Parathyroid adenoma (tissue), 2 donors: ENCODE measurements at regions not wholly inside any gene's neighbourhood (a gene's known extent, or its start where the extent isn't known, plus 50 kb on each side); places are given as distances from the start of the nearest gene placed in this dataset.

Experiments used
- H2AFZ ChIP-seq: fragments of 300-600 bp; sonication (generic); one replicate; pipeline ENCODE4 v1.7.0; 2017; ENCODE audit warnings: antibody characterized with exemption, mild to moderate bottlenecking
- H3K27ac ChIP-seq: fragments of 300-600 bp; sonication (generic); one replicate; pipeline ENCODE4 v1.7.0; 2017
- H3K27me3 ChIP-seq: fragments of 300-600 bp; sonication (generic); one replicate; pipeline ENCODE4 v1.7.0; 2017; ENCODE audit warnings: low read length; ENCODE audit not compliant: control insufficient read depth, insufficient read depth
- H3K36me3 ChIP-seq: fragments of 300-600 bp; sonication (generic); one replicate; pipeline ENCODE4 v1.7.0; 2017; ENCODE audit warnings: low read length; ENCODE audit not compliant: control insufficient read depth, insufficient read depth
- H3K4me1 ChIP-seq: fragments of 300-600 bp; sonication (generic); one replicate; pipeline ENCODE4 v1.7.0; 2017; ENCODE audit warnings: control low read depth
- H3K4me2 ChIP-seq: fragments of 300-600 bp; sonication (generic); one replicate; pipeline ENCODE4 v1.7.0; 2017; ENCODE audit warnings: low read length
- H3K4me3 ChIP-seq: fragments of 300-600 bp; sonication (generic); one replicate; pipeline ENCODE4 v1.7.0; 2017; ENCODE audit warnings: low read depth, low read length
- H3K79me2 ChIP-seq: fragments of 300-600 bp; sonication (generic); one replicate; pipeline ENCODE4 v1.7.0; 2017; ENCODE audit warnings: control low read depth
- H3K9ac ChIP-seq: fragments of 300-600 bp; sonication (generic); one replicate; pipeline ENCODE4 v1.7.0; 2017; ENCODE audit warnings: mild to moderate bottlenecking
- H3K9me3 ChIP-seq: fragments of 300-600 bp; sonication (generic); one replicate; pipeline ENCODE4 v1.7.0; 2017; ENCODE audit warnings: low read length; ENCODE audit not compliant: control insufficient read depth
- CTCF ChIP-seq: fragments of 300-600 bp; sonication (generic); IDR thresholded peaks from one replicate; pipeline ENCODE4 v1.7.0; 2017; ENCODE audit warnings: antibody characterized with exemption, mild to moderate bottlenecking
- donor health status: primary hyperparathyroidism.

GRCh38 chr2:551621-552020 lies 125.6 kb downstream of the TMEM18 start:
- H3K4me3 ChIP-seq: no peak overlapping the region
- H3K4me2 ChIP-seq: no peak overlapping the region
- no peak for TF ChIP-seq CTCF
- H3K9ac ChIP-seq: no peak overlapping the region
- H3K9me3 ChIP-seq: no peaks in the 10 kb centered on the region
- H3K36me3 ChIP-seq: no peaks in the 10 kb centered on the region
- no peak overlapping the region for H2AFZ ChIP-seq
- H3K27ac ChIP-seq: no peak overlapping the region
- no peaks in the 10 kb centered on the region for H3K4me1 ChIP-seq
- no peaks in the 10 kb centered on the region for H3K79me2 ChIP-seq
- no peaks in the 10 kb centered on the region for H3K27me3 ChIP-seq

GRCh38 chr2:550860-551567 lies 126.2 kb downstream of the TMEM18 start:
- H3K9ac ChIP-seq: no peak overlapping the region
- no peak overlapping the region for H3K4me2 ChIP-seq
- H3K36me3 ChIP-seq: no peaks in the 10 kb centered on the region
- H2AFZ ChIP-seq: no peak overlapping the region
- no peaks in the 10 kb centered on the region for H3K4me1 ChIP-seq
- no peak for TF ChIP-seq CTCF
- H3K27me3 ChIP-seq: no peaks in the 10 kb centered on the region
- H3K9me3 ChIP-seq: no peaks in the 10 kb centered on the region
- H3K27ac ChIP-seq: no peak overlapping the region
- no peaks in the 10 kb centered on the region for H3K79me2 ChIP-seq
- H3K4me3 ChIP-seq: no peak overlapping the region

- H2AFZ ChIP-seq: no peak overlapping the region
- H3K4me2 ChIP-seq: no peak overlapping the region
- H3K27ac ChIP-seq: no peak overlapping the region
- no peaks in the 10 kb centered on the region for H3K9me3 ChIP-seq
- no peaks in the 10 kb centered on the region for H3K36me3 ChIP-seq
- H3K4me3 ChIP-seq: no peak overlapping the region
- H3K4me1 ChIP-seq: no peaks in the 10 kb centered on the region
- no peaks in the 10 kb centered on the region for H3K79me2 ChIP-seq
- H3K27me3 ChIP-seq: no peaks in the 10 kb centered on the region
- no peak overlapping the region for H3K9ac ChIP-seq
- no peak for TF ChIP-seq CTCF
Observed at GRCh38 chr2:545711-546650, 131.2 kb downstream of the TMEM18 start.

- no peak overlapping the region for H3K4me2 ChIP-seq
- no peak overlapping the region for H3K27ac ChIP-seq
- H3K79me2 ChIP-seq: no peaks in the 10 kb centered on the region
- H3K4me3 ChIP-seq: no peak overlapping the region
- H3K4me1 ChIP-seq: no peaks in the 10 kb centered on the region
- H3K27me3 ChIP-seq: no peaks in the 10 kb centered on the region
- no peak for TF ChIP-seq CTCF
- no peaks in the 10 kb centered on the region for H3K36me3 ChIP-seq
- no peak overlapping the region for H3K9ac ChIP-seq
- no peak overlapping the region for H2AFZ ChIP-seq
- H3K9me3 ChIP-seq: no peaks in the 10 kb centered on the region
Observed at GRCh38 chr2:545228-545627, 132.0 kb downstream of the TMEM18 start.
